MM.1S (cell line): ENCODE measurements at regions not wholly inside any gene's neighbourhood (a gene's known extent, or its start where the extent isn't known, plus 50 kb on each side); places are given as distances from the start of the nearest gene placed in this dataset.
"Not testable (repeated sequence)": the region's sequence is repeated elsewhere in the genome, so short reads cannot be mapped to it uniquely, and the experiment has no call there.

ENCODE experiments used
- CTCF ChIP-seq: fragments of 300-600 bp; sonication (generic); IDR thresholded peaks from 2 replicates; pipeline ENCODE4 v1.5.1; 2016; ENCODE audit warnings: antibody characterized with exemption, low read length, mixed read lengths
- EZH2 ChIP-seq: fragments of 300-600 bp; sonication (generic); optimal IDR thresholded peaks from 2 replicates; pipeline ENCODE3; 2017; ENCODE audit warnings: low read depth, mild to moderate bottlenecking, antibody characterized with exemption, low read length, mixed read lengths
- EZH2phosphoT487 ChIP-seq: fragments of 300-600 bp; sonication (generic); IDR thresholded peaks from 2 replicates; pipeline ENCODE4 v1.6.1; 2018; ENCODE audit warnings: antibody characterized with exemption, low read length

- not testable (repeated sequence) for TF ChIP-seq CTCF, EZH2, EZH2phosphoT487
Observed at GRCh38 chr12:131234841-131235271, 281.1 kb downstream of the ADGRD1 start.
